ENCODE measurements at regions not wholly inside any gene's neighbourhood (a gene's known extent, or its start where the extent isn't known, plus 50 kb on each side); places are given as distances from the start of the nearest gene placed in this dataset.
A peak's percentile ranks its signal among the peaks of the same experiment; 100 is the strongest.

GRCh38 chr1:37325509-37326437 lies 148.6 kb upstream of the ZC3H12A start:
- POLR2A ChIA-PET: no interaction called here
- Histone ChIP-seq H3K36me3 (ENCODE audit: control insufficient read depth in 1 of 2, insufficient read depth in 2 of 2, low read length in 2 of 2) (no peaks in the 10 kb centered on the region), H3K4me3 (replicated peaks in 1 of 2; ENCODE audit: low read depth in 1 of 2, low read length in 2 of 2) (no peak overlapping the region), H3K79me2 (ENCODE audit: insufficient read depth, low read length) (no peaks in the 10 kb centered on the region), H4K20me1 (ENCODE audit: insufficient read depth) (no peaks in the 10 kb centered on the region), H3K9me2 (ENCODE audit: insufficient read depth) (no peaks in the 10 kb centered on the region), H3K4me2 (ENCODE audit: low read length) (no peak overlapping the region), H2AFZ (ENCODE audit: low read depth, low read length, poor library complexity, severe bottlenecking) (no peak overlapping the region), H3K27ac (ENCODE audit: low read depth, low read length) (no peak overlapping the region), H3K9ac (ENCODE audit: low read length) (no peak overlapping the region), H3K9me3 (ENCODE audit: control insufficient read depth in 1 of 2, insufficient read depth in 1 of 2, low read depth in 1 of 2, low read length in 2 of 2) (peaks cover 0 to 4% of the 10 kb centered on the region in 2 experiments; a peak in 1 of 4 replicates), H3K4me1 (ENCODE audit: control insufficient read depth in 1 of 2, insufficient read depth in 2 of 2, low read length in 2 of 2) (no peaks in the 10 kb centered on the region), H3K27me3 (ENCODE audit: insufficient read depth, low read length) (peaks cover 30% of the 10 kb centered on the region)
- RAD21 ChIA-PET (ENCODE audit: low non-redundant PET in 1 of 2, low total read pairs in 2 of 2, uncharacterized antibody in 2 of 2, unreplicated experiment in 2 of 2): no interaction called here
- BruUV-seq (replicated peaks): no TSS peak
- DNase-seq (ENCODE audit: low read depth, low spot score) (peak; percentile 31), ATAC-seq (peak; percentile 56)
- TF ChIP-seq POLR2A (IDR thresholded peaks at IDR 0.05; ENCODE audit: borderline replicate concordance, extremely low read depth, insufficient read depth, insufficient read length) (peak; percentile 91), EZH2 (IDR thresholded peaks at IDR 0.05) (no peak)
- intact Hi-C loops (cut with micrococcal nuclease): loop anchor here (10.0 kb wide), 1 partner anchor 711 kb away; no protein-coding TSS in a partner anchor
- CTCF ChIA-PET: no interaction called here

- RAD21 ChIA-PET (ENCODE audit: low non-redundant PET in 1 of 2, low total read pairs in 2 of 2, uncharacterized antibody in 2 of 2, unreplicated experiment in 2 of 2): no interaction called here
- Histone ChIP-seq H3K27me3 (ENCODE audit: insufficient read depth, low read length) (peaks cover 47% of the 10 kb centered on the region), H3K9me2 (ENCODE audit: insufficient read depth) (no peaks in the 10 kb centered on the region), H3K4me2 (ENCODE audit: low read length) (no peak overlapping the region), H4K20me1 (ENCODE audit: insufficient read depth) (no peaks in the 10 kb centered on the region), H3K9me3 (ENCODE audit: control insufficient read depth in 1 of 2, insufficient read depth in 1 of 2, low read depth in 1 of 2, low read length in 2 of 2) (no peaks in the 10 kb centered on the region), H3K4me1 (ENCODE audit: control insufficient read depth in 1 of 2, insufficient read depth in 2 of 2, low read length in 2 of 2) (no peaks in the 10 kb centered on the region), H3K27ac (ENCODE audit: low read depth, low read length) (no peak overlapping the region), H3K79me2 (ENCODE audit: insufficient read depth, low read length) (no peaks in the 10 kb centered on the region), H3K4me3 (replicated peaks in 1 of 2; ENCODE audit: low read depth in 1 of 2, low read length in 2 of 2) (no peak overlapping the region), H3K9ac (ENCODE audit: low read length) (no peak overlapping the region), H2AFZ (ENCODE audit: low read depth, low read length, poor library complexity, severe bottlenecking) (no peak overlapping the region), H3K36me3 (ENCODE audit: control insufficient read depth in 1 of 2, insufficient read depth in 2 of 2, low read length in 2 of 2) (no peaks in the 10 kb centered on the region)
- TF ChIP-seq MAX (IDR thresholded peaks at IDR 0.05) (no peak), CEBPB (IDR thresholded peaks at IDR 0.05; ENCODE audit: low read depth) (no peak)
- POLR2A ChIA-PET: no interaction called here
- DNase-seq (ENCODE audit: low read depth, low spot score) (no peak), ATAC-seq (no peak)
- intact Hi-C loops (cut with micrococcal nuclease): no loop called here
- CTCF ChIA-PET: no interaction called here
- BruUV-seq (replicated peaks): no TSS peak
Measured at GRCh38 chr1:37332126-37332525, 142.3 kb upstream of the ZC3H12A start.

All from HCT116 (cell line).